Cortex of kidney (tissue), 1 donor: ENCODE measurements at regions not wholly inside any gene's neighbourhood (a gene's known extent, or its start where the extent isn't known, plus 50 kb on each side); places are given as distances from the start of the nearest gene placed in this dataset.

ENCODE experiments used
- DNase-seq: peaks from one replicate; lab custom pipeline; 2025; lab: John Stamatoyannopoulos, UW

DNA sequence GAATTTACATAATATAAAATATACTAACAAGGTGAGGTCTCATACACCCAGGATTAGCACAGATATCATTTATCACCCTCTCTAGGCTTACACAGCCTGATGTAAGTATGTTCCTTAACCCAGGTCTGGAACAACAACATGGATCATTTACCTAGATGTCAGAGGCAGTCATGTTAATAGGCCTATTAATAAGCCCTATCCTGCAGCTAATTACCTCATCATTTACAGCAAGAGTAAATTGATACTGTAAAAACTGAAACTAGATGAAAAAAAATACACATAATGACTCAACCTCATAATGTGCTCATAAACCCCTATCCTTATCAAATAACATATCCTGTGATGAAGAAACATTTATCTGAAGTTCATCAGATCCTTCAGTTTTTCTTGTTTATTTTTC is 334.3 kb upstream of the MANEA start:
- no peak for DNase-seq

DNA sequence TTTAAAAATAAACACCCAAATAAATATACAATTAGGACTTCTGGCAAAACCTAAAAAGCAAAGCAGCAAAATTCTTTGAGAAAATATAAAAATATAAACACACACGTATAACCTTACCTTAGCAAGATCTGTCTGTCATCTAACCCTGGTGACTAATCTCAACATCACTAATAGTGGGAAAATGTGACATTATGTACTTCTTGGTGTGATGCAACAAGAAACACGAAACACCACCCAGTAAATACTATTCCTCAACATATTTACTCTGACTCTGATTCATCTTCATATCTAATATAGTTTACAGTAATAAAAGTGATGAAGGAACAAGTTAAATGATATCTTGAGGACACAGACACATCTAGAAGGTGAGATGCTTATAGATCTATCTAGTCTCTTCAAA is 332.6 kb upstream of the MANEA start:
- DNase-seq: no peak

DNA sequence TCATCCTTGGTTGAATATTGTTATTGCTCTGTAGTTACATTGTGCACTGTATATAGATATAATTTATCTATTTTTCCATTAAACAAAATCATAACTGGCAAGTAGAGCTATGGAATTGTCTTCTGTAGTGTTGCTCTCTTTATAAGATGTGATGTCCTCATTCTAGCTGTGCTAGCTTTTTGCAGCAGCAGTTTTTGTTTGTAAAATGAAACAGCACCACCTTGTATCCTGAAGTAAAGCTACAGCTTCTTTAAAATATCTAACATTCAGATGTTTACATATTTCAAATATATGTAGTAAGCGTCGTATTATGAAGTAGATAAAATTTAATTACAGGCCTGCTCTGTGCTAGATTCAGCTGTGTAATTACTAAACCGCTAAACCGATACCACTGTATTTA is 328.8 kb upstream of the MANEA start:
- DNase-seq: no peak

DNA sequence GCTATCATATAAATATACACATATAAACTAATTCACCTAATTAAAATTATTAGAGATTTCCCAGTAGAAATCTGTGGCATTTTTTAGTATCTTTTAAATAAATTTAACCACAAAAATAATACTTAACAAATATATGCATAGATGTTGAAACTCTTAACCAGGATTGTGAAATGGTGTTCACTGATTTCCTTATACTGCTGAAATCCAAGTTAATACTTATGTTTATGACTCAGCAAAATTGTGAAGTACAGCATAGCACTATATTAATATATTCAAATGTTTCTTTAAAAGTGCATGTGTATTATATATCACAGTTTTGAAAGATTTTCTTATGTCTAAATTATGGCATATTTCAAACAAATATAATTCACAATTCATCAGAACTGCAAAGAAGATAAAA is 328.2 kb upstream of the MANEA start:
- no peak for DNase-seq

DNA sequence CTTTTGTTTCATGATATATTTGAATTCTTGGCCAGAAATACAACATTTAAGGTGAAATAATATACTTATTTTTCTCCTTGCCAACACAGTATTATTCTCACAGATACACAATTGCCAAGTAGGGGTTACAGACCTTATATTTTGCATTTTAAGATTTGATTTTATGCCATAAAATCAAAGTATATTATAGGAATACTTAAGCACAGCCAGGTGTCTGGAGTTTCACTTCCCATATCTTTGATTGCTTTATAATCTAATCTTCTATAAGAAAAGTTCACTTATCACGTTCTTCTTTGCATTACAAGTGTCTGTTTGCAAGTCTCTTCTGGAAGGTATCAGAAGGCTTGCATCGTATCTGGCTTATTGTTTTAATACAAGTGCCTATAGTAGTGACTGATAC is 327.7 kb upstream of the MANEA start:
- DNase-seq: no peak

DNA sequence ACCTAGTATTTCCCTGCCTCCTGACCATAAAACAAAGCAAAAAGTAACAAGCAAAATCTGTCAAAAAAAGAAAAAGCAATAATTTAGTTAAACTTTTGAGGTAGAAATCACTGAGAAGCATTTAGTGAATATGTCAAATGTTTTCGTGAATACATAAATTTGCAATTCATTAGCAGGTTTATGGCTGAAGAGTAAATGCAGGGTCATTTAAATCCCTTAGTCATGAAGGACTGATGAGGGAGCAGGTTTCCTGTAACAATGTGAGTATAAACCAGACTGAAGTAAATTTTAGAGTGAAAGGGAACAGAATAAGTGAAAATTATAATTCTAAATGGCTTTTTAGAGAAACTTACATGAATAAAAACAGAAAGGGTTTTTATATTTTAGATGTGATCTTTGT is 313.5 kb upstream of the MANEA start:
- no peak for DNase-seq

DNA sequence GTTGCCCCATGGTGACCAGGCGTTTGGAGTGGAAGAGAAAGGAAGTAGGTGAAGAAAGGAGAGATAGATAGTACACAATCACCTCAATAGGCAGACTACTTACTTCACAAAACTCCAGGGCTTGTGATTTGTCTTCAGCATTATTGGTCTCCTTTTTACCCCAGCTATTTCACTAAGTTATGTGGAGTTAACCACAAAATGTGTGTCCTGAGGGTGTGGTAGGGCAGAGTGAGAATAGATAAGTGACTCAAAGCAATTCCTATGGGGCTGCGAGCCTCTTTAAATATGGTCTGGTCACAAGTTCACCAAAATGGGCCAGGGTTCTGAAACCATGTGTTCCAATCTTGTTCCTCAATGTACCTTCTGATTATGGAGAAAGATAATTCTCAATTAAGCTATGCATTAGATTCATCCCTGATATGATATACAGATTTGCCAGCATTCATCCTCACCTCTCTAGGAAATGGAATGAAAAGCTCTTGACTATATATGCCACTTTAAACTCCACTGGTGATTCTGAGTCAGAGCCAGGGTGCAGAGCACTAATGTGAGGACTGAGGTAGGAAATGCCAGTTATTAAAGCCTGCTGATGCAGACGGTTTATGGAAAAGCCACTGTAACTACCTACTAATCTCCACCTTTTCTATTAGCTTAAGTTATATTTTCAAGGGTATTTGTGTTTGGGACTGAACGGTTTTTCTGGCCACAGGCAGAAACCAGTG is 310.6 kb upstream of the MANEA start:
- no peak for DNase-seq

DNA sequence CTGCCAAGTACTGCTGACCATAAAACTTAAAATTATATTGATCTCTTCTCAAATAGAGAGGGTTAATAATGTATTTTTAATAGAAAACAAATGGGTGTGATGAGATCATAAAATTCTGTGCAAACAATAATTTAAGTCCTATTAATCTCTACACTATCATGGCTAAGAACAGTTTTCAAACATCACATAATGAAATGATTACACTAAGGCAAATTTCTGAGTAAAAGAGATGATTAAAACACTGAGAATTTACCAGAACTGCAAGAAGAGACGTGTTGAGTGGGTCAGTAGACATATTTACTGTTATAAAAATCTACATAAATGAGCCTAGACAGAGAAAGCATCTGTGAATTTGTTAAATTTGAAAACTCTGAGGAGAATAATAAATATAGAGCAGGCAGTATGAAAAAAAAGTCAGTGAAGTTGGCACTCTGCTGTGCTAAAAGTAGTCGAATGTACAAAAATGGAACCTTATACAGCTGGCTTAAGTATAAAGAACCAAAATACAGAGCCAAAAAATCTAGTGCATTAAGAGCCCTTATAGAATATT is 302.6 kb upstream of the MANEA start:
- no peak for DNase-seq

DNA sequence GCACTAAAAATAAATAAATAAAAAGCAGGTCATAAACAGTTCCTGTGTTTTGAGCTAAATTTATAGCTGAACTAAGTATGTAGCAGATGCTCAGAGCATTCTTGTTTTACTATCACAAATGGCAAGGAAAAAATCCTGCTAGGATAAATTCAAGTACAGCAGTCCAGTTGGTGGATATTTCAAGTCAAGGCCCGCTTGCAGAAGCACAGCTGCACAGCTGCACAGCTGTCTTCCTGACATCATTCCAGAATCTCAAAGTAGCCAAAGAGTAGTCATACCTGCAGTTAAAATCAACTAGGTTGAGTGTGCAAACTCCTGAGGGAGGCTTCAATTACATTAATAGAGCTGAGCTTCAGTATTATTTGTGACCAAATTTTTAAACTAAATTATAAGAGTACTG is 297.7 kb upstream of the MANEA start:
- no peak for DNase-seq

DNA sequence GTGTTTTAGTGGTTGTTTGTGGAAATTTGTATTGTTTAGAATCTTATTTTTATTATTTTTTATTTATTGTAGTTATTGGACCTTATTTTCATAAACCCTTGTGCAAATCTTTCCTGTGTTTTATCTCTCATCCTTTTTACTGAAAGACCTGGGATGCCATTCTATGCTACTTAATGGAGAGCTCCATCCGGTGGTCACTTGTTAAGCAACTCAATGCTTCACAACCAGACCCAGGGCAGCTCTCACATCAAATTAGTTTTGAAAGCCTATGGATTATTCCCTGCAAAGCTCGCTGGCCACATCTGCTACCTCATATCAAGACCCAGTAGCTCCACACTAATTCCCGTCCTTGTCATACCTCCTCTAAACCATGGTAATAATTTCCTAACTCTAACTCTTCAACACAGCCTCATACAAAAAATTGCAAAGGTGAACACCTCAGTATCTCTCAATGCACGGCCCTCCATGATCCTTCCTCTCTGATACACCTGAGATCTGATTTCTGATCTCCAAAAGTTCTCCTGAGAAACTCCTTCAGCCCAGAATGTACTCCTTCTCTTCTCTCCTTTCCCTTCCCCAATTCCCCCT is 296.6 kb upstream of the MANEA start:
- no peak for DNase-seq

DNA sequence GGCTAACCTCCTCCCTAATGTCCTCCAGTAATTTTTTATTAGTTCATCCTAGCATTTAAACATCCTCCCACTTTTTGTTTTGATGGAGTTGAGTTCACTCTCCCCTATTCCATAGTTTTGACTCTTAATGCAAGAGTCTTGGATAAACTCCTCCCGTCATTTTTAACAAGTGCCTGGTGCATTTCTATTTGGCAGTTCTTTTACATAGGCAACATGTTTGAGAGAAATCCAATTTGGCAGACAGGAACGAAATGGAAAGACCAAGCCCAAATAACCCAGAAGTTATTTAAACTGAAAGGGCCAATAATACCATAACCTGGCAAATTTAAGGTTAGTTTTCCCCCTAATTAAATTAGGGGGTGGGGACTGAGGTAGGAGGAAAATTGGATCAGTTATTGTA is 291.5 kb upstream of the MANEA start:
- DNase-seq: no peak

DNA sequence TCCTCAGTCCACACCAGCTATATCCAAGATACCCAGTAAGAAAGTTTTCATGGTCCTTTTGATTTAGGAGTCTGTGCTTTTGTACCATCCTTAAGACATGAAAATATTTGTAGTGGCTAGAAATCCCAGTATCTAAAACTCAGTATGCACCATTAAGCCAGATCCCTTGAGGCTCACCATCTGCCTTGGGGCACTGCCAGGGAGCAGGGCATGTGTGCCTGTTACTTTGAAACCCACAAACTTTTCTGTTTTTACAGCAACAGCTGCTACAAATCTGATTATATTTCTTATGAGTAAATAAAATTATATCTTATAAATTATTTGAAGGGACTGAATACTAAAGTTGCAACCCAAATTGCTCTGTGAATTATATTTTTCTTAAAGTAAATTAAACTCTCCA is 290.5 kb upstream of the MANEA start:
- no peak for DNase-seq

DNA sequence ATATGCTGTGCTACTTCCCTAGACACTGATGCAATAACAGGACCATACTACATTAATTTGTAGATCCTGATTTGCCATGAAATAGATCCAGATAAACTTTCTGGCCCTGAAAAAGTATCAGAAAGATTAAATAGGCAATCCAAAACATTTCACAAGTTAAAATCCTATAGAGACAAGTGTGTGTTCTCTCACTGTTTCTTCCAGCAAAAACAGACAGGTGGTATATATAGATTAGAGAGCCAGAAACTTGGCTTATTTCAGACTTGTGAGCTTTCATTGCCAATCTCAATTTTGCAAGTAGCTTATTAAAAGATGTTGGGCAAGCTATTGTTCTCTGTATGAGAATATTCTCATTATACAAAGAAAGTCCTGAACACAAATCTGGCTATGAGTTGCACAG is 289.1 kb upstream of the MANEA start:
- DNase-seq: no peak

DNA sequence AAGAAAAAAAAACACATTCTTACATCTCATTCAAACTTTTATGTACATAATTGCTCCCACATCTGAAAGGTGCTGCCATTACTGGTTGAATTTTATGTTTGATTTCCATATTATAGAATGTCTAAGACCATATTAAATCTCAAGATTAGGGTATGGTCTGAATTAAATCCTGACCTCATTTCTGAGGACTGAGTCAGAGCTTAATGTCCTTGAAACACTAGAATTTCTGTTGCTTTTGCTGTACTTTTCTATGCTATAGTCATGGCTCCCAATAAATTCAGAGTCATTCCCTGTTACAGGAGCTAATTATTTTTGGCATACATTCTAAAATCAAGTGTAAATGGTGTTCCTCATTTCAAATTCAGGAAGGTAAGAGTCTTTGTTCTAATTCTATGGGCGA is 285.3 kb upstream of the MANEA start:
- no peak for DNase-seq

DNA sequence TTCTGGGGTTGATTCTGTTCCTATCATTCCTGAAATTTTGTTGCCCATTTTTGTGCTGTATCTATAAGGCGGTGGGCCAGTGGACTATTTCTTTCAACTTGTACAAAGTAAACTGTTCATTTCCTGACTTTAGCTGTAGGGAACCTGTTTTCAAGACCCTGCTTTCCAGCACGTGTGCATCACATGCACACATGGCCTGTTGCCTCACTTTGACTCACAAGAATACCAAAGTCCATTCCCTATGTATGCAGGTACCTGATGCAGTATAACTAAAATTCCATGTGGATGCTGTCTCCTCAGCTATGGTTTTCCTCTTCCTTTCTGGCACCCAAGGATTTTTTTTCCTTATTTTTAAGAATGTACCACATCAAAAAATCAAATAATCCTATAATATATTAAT is 284.1 kb upstream of the MANEA start:
- no peak for DNase-seq

DNA sequence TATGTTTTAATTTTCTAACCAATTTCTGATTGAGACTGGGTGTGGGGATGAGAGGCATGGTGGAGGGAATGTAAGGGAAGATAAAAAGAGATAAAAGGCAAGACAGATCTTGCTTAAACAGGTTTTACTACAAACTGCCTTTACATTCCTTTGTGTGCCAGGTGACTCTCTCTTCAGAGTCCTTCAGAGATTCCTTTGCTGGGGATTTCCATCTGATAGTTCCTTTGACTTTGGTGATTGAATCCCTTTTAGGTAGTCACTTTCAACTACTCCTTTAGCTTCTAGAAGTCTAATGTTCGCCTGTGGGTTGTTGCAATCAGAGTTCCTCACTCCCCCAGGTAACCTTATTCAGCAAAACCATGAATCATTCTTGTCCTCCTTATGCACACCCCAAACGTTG is 283.3 kb upstream of the MANEA start:
- no peak for DNase-seq

DNA sequence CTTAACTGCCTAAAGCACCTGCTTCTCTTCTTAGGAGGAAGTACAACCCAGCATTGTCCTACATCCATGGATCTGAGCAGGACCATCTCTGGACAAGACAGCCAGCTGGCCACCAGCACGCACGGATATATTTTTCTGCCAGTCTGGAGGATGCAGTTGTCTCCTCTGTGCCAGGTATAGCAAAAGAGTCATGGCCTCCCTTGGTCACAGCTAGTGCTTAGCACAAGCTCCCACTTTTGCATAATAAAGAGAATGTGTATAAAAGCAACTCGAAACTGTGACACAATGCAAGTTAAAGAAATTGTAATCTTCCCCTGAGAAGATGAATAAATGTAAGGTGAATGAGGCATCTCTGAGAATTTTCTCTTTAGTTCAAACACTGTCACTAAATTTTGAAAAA is 267.8 kb upstream of the MANEA start:
- DNase-seq: no peak

DNA sequence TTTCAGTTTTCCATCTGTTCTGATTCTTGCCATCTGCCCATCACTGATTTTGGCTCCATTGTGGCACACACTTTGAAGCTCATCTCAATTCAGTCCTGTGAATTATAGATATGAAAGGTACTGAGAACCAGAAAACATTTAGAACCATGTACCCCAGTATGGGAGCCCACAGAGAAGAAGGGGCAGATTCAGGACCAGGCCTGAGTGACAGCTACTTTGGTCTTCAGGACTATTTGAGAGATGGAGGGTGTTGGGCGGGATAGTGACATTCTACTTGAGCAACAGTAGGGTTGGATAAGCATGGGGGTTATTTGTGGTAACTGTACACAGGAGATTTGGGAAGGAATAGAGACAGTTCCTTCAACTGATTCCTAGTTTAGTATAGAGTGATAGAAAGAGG is 259.2 kb upstream of the MANEA start:
- no peak for DNase-seq

DNA sequence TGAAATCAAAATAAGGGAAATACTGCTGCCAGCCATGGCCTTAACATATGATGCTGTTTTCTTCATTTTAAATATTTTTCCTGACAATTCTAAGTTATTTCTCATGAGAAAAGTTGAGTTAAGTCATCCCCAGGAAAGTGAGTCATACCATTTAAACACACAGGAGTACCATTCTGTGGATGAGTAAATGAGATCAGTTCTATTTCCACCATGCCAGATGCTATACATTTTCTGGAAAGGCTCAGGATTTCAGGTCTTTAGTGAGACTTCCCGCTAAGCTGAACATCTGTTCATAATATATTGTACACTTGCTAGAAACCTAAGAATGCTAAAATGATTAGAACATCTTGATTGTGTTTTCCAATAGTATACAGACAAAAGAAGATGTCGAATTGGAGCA is 256.2 kb upstream of the MANEA start:
- DNase-seq: no peak

DNA sequence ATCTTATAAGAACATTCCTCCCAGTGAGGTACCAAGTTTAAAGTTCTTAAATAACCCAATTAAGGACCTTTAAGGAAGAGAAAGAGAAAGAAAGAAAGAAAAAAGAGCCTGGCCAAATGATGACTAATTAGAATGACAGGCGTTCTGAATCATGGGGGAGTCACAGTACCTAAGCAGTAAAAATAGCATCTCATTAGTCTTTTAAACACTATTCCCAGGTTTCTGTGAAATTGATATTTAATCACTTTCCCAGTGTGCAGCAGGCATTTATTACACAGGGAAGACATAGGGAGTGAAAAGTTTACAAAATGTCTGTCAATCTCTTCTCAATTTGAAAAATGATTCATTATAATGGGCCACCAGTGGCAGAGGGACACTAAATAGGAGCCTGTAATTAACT is 251.4 kb upstream of the MANEA start:
- no peak for DNase-seq

DNA sequence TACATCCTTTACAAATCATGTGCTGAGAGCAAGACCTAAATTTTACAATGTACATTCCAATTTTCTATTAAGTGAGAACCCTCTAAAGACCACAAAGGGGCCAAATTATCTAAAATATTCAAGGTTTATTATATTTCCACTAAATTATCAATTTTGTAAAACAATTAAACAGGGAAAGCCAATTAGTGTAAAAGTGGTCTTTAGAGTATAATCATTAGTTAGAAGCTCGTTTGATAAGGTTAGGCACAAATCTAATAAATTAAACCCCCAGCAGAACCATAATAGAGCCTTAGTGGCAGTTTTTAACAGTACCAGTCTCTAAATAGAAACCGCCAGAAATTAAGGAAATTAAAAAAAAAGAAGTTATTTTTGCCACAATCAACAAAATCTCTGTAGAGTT is 249.1 kb upstream of the MANEA start:
- no peak for DNase-seq

DNA sequence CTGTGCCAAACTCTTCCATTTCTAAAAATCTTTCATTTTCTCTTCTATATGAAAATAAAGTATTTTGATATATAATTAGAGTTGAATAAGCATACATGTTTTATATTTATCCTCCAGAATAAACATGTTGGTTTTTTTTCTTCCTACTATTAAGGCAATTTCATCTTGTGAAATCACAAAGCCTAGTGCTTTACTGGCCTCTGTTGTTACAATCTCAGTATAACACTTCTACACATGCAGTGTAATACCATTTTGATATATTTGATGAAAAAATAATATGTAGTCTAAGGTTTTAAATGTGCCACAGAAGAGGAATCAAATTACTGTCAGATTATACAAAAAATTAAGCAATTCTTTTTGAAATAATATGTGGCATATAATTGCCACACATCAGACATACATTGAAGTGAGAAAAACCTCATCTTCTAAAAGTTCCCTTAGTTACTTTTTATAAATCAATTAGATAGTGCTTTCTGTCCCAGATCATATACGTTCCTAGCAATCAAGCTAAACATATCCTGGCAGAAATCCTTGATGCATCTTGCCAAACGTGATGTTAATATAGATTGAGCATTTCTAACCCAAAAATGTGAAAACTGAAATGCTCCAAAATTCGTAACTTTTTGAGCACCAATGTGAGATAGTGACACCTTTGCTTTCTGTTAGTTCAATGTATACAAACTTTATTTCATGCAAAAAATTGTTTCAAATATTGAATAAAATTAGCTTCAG is 225.1 kb upstream of the MANEA start:
- DNase-seq: no peak

DNA sequence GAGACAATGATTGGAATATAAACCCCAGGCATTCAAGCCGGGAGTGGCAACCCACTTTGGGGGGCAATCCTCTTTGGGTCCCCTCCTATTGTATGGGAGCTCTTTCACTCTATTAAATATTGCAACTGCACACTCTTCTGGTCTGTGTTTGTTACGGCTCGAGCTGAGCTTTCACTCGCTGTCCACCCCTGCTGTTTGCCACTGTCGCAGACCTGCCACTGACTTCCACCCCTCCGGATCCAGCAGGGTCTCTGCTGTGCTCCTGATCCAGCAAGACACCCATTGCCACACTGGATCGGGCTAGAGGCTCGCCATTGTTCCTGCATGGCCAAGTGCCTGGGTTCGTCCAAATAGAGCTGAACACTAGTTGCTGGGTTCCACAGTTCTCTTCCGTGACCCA is 222.8 kb upstream of the MANEA start:
- no peak for DNase-seq
